Activated CD4-positive, alpha-beta T cell treated with anti-CD3 and anti-CD28 coated beads, Interleukin-2, amount 10 ng/mL, durations not matched to agents 7 days and 5 days (primary cell): ENCODE measurements at regions not wholly inside any gene's neighbourhood (a gene's known extent, or its start where the extent isn't known, plus 50 kb on each side); places are given as distances from the start of the nearest gene placed in this dataset.

Experiments used
- CTCF ChIA-PET: fragments of 350-600 bp; sonication (Branson Sonifier 250); formaldehyde crosslinking; loops from one replicate; lab custom pipeline; 2021; ENCODE audit warnings: antibody characterized with exemption; lab: Charles Lee
- POLR2A ChIA-PET: fragments of 350-600 bp; sonication (Branson Sonifier 250); formaldehyde crosslinking; loops from one replicate; lab custom pipeline; 2021; ENCODE audit warnings: antibody characterized with exemption; lab: Charles Lee
- DNase-seq: peaks from one replicate; pipeline ENCODE4 v3.0.0-alpha.2; 2020
- H3K27ac Mint-ChIP-seq: one replicate; pipeline ENCODE4 v1.8.0; 2021; ENCODE audit warnings: mild to moderate bottlenecking, moderate library complexity, mixed read lengths
- H3K27me3 Mint-ChIP-seq: one replicate; pipeline ENCODE4 v1.8.0; 2021; ENCODE audit warnings: mixed read lengths
- H3K36me3 Mint-ChIP-seq: one replicate; pipeline ENCODE4 v1.8.0; 2021; ENCODE audit warnings: low read depth, mixed read lengths
- H3K4me1 Mint-ChIP-seq: one replicate; pipeline ENCODE4 v1.8.0; 2021; ENCODE audit warnings: mixed read lengths
- H3K4me3 Mint-ChIP-seq: one replicate; pipeline ENCODE4 v1.8.0; 2021; ENCODE audit warnings: mild to moderate bottlenecking, moderate library complexity, mixed read lengths
- H3K9me3 Mint-ChIP-seq: one replicate; pipeline ENCODE4 v1.8.0; 2021; ENCODE audit warnings: mixed read lengths

GRCh38 chr6:77979204-77979603, 326.4 kb downstream of the MEI4 start:
- no peak for DNase-seq
- H3K27me3 Mint-ChIP-seq, result no peaks in the 10 kb centered on the region
- H3K4me1 Mint-ChIP-seq, result no peaks in the 10 kb centered on the region
- CTCF ChIA-PET, result no interaction called here
- POLR2A ChIA-PET, result no interaction called here
- H3K4me3 Mint-ChIP-seq, result no peak overlapping the region
- no peak overlapping the region for H3K27ac Mint-ChIP-seq
- peaks cover 2% of the 10 kb centered on the region for H3K9me3 Mint-ChIP-seq
- no peaks in the 10 kb centered on the region for H3K36me3 Mint-ChIP-seq

- Mint-ChIP-seq H3K27me3 (no peaks in the 10 kb centered on the region), H3K27ac (no peak overlapping the region), H3K4me3 (no peak overlapping the region), H3K9me3 (peaks cover 17% of the 10 kb centered on the region), H3K4me1 (no peaks in the 10 kb centered on the region), H3K36me3 (no peaks in the 10 kb centered on the region)
- no peak for DNase-seq
- POLR2A ChIA-PET, result no interaction called here
- CTCF ChIA-PET, result no interaction called here
Measured at GRCh38 chr6:77986380-77987034, 333.7 kb downstream of the MEI4 start.

DNA sequence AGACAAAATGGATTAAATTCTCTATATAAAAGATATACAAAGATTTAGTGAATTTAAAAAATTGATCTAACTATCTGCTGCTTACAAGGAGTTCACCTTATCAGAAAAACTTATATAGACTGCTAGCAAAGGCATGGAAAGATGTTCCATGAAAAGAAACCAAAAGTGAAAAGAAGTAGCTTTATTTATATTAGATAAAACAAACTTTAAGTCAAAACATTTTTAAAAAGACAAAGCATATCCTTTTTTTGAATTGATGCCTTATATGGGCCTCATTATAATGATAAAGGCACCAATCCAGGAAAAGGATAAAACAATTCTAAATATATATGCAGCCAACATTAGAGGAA, 334.2 kb downstream of the MEI4 start:
- no peaks in the 10 kb centered on the region for H3K36me3 Mint-ChIP-seq
- CTCF ChIA-PET, result no interaction called here
- no peak for DNase-seq
- no peak overlapping the region for H3K27ac Mint-ChIP-seq
- H3K9me3 Mint-ChIP-seq, result peaks cover 19% of the 10 kb centered on the region
- H3K4me1 Mint-ChIP-seq, result no peaks in the 10 kb centered on the region
- POLR2A ChIA-PET, result no interaction called here
- no peaks in the 10 kb centered on the region for H3K27me3 Mint-ChIP-seq
- H3K4me3 Mint-ChIP-seq, result no peak overlapping the region

GRCh38 chr6:78010130-78010529, 357.3 kb downstream of the MEI4 start:
- no peak overlapping the region for H3K4me3 Mint-ChIP-seq
- no peaks in the 10 kb centered on the region for H3K4me1 Mint-ChIP-seq
- no peaks in the 10 kb centered on the region for H3K36me3 Mint-ChIP-seq
- H3K27me3 Mint-ChIP-seq, result no peaks in the 10 kb centered on the region
- H3K27ac Mint-ChIP-seq, result no peak overlapping the region
- no peak for DNase-seq
- ChIA-PET CTCF (interaction anchor here (0.8 kb wide), 1 partner anchor 10 kb away, joined by 3 read pairs; no protein-coding TSS in a partner anchor), POLR2A (no interaction called here)
- H3K9me3 Mint-ChIP-seq, result no peaks in the 10 kb centered on the region

DNA sequence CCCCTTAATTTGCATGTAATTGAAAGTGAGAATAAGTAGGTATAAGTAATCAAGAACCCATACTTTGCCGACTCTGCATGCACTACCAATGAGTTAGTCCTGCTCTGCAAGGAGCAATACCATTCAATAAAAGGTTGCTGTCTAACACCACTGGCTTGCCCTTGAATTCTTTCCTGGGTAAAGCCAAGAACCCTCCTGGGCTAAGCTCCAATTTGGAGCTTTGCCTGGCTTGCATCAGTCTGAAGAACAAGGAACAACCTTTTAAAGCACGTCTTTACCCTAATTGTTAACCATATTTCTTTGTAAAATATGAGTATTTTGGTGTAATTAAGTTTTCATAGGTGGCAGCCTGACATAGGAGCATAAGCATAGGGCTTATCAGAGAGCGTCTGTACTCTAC, 367.7 kb downstream of the MEI4 start:
- H3K36me3 Mint-ChIP-seq, result no peaks in the 10 kb centered on the region
- CTCF ChIA-PET, result no interaction called here
- no peak overlapping the region for H3K4me3 Mint-ChIP-seq
- peaks cover 2% of the 10 kb centered on the region for H3K9me3 Mint-ChIP-seq
- H3K27ac Mint-ChIP-seq, result no peak overlapping the region
- DNase-seq, result no peak
- POLR2A ChIA-PET, result no interaction called here
- H3K4me1 Mint-ChIP-seq, result no peaks in the 10 kb centered on the region
- H3K27me3 Mint-ChIP-seq, result no peaks in the 10 kb centered on the region

- Mint-ChIP-seq H3K9me3 (no peaks in the 10 kb centered on the region), H3K4me1 (no peaks in the 10 kb centered on the region)
Measured at GRCh38 chr6:78025502-78025901, 372.7 kb downstream of the MEI4 start.

DNA sequence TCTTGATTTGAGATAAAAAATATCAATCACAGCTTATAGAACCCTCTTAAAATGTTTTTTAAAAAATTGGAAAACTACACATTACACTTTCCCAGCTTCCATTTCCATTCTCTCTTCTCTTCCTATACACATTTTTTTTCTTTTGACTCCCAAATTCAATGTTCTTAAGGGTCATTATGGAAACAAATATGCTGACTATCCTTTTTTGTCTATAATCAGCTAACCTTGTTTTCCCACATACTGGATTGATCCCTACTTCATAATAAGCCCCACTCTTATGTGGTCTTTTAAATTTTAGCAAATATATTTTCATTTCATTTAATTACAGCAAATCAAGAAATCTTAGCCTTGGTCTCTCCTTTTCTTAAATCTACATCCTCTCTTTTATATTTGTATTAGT, 378.4 kb downstream of the MEI4 start:
- CTCF ChIA-PET, result no interaction called here
- Mint-ChIP-seq H3K27me3 (no peaks in the 10 kb centered on the region), H3K36me3 (no peaks in the 10 kb centered on the region), H3K4me1 (no peaks in the 10 kb centered on the region), H3K27ac (no peak overlapping the region), H3K9me3 (peaks cover 2% of the 10 kb centered on the region), H3K4me3 (no peak overlapping the region)
- POLR2A ChIA-PET, result no interaction called here
- DNase-seq, result no peak

More at GRCh38 chr6:78025502-78025901, 372.7 kb downstream of the MEI4 start:
- Mint-ChIP-seq H3K36me3 (no peaks in the 10 kb centered on the region), H3K27me3 (no peaks in the 10 kb centered on the region), H3K27ac (no peak overlapping the region), H3K4me3 (no peak overlapping the region)
- ChIA-PET CTCF (no interaction called here), POLR2A (no interaction called here)
- no peak for DNase-seq

GRCh38 chr6:78059171-78059570, 406.3 kb downstream of the MEI4 start:
- H3K27me3 Mint-ChIP-seq, result no peaks in the 10 kb centered on the region
- DNase-seq, result no peak
- H3K27ac Mint-ChIP-seq, result no peak overlapping the region
- CTCF ChIA-PET, result no interaction called here
- peaks cover 12% of the 10 kb centered on the region for H3K9me3 Mint-ChIP-seq
- POLR2A ChIA-PET, result no interaction called here
- H3K4me3 Mint-ChIP-seq, result no peak overlapping the region
- H3K4me1 Mint-ChIP-seq, result no peaks in the 10 kb centered on the region
- no peaks in the 10 kb centered on the region for H3K36me3 Mint-ChIP-seq

GRCh38 chr6:78062993-78063392, 410.2 kb downstream of the MEI4 start:
- peaks cover 8% of the 10 kb centered on the region for H3K9me3 Mint-ChIP-seq
- no peak for DNase-seq
- no peaks in the 10 kb centered on the region for H3K36me3 Mint-ChIP-seq
- no peak overlapping the region for H3K27ac Mint-ChIP-seq
- H3K4me3 Mint-ChIP-seq, result no peak overlapping the region
- POLR2A ChIA-PET, result no interaction called here
- CTCF ChIA-PET, result no interaction called here
- H3K4me1 Mint-ChIP-seq, result no peaks in the 10 kb centered on the region
- H3K27me3 Mint-ChIP-seq, result no peaks in the 10 kb centered on the region

GRCh38 chr6:78076371-78076770, 423.5 kb downstream of the MEI4 start:
- CTCF ChIA-PET, result no interaction called here
- no peak overlapping the region for H3K4me3 Mint-ChIP-seq
- H3K9me3 Mint-ChIP-seq, result peaks cover 4% of the 10 kb centered on the region
- no peak for DNase-seq
- POLR2A ChIA-PET, result no interaction called here
- no peaks in the 10 kb centered on the region for H3K4me1 Mint-ChIP-seq
- H3K27me3 Mint-ChIP-seq, result no peaks in the 10 kb centered on the region
- no peaks in the 10 kb centered on the region for H3K36me3 Mint-ChIP-seq
- no peak overlapping the region for H3K27ac Mint-ChIP-seq

- ChIA-PET CTCF (interaction anchor here (0.6 kb wide), 1 partner anchor 651 kb away, joined by 4 read pairs; no protein-coding TSS in a partner anchor), POLR2A (no interaction called here)
- Mint-ChIP-seq H3K9me3 (peaks cover 6% of the 10 kb centered on the region), H3K27ac (no peak overlapping the region), H3K36me3 (no peaks in the 10 kb centered on the region), H3K4me3 (no peak overlapping the region), H3K4me1 (no peaks in the 10 kb centered on the region), H3K27me3 (no peaks in the 10 kb centered on the region)
- DNase-seq, result no peak
Measured at GRCh38 chr6:78089531-78089930, 436.7 kb downstream of the MEI4 start.

DNA sequence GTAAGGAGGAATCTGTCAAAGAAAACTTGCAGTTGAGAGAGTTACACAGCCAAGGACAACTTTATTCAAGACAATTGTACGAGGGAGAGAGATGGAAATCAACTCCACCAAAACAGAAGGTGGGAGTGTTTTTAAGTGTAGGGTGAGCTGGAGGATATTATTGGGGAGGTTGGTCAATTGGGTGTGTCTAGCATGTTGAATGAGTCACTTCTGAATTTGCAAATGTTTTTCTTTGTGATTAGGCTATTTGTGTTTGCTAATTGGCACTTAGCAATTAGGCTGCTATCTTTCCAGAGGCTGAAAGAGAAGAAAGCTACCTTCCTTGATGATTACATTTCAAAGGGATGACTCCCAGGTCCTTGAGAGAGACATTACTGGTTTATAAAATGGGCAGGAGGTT, 441.1 kb downstream of the MEI4 start:
- Mint-ChIP-seq H3K9me3 (peaks cover 4% of the 10 kb centered on the region), H3K27ac (no peak overlapping the region), H3K4me1 (no peaks in the 10 kb centered on the region), H3K27me3 (no peaks in the 10 kb centered on the region), H3K4me3 (no peak overlapping the region), H3K36me3 (no peaks in the 10 kb centered on the region)
- CTCF ChIA-PET, result interaction anchor here (0.6 kb wide), 1 partner anchor 624 kb away, joined by 3 read pairs; no protein-coding TSS in a partner anchor
- POLR2A ChIA-PET, result no interaction called here
- no peak for DNase-seq

- Mint-ChIP-seq H3K27me3 (no peaks in the 10 kb centered on the region), H3K4me1 (no peaks in the 10 kb centered on the region), H3K36me3 (no peaks in the 10 kb centered on the region), H3K9me3 (peaks cover 4% of the 10 kb centered on the region), H3K27ac (no peak overlapping the region), H3K4me3 (no peak overlapping the region)
- ChIA-PET CTCF (no interaction called here), POLR2A (no interaction called here)
- no peak for DNase-seq
Measured at GRCh38 chr6:78101387-78101786, 448.5 kb downstream of the MEI4 start.

DNA sequence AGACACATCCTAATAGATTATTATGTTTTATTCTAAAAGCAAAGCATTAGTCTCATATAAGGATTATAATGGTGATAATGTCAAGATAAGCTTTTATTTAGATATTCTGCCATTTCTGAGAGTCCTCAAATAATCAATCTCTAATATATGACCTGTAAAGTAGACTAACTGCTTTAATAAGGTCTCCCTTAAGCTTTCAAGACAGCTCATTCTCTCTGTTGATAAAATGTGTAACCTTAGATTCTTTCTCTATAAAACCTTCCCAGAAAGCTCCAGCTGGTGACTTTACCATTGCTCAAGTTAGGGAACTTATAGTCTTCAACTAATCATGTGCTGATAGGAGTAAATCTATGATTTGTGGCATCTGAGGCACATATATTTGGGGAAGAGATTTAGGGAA, 457.8 kb downstream of the MEI4 start:
- DNase-seq, result no peak
- Mint-ChIP-seq H3K27me3 (no peaks in the 10 kb centered on the region), H3K4me3 (no peak overlapping the region), H3K9me3 (peaks cover 5% of the 10 kb centered on the region), H3K4me1 (no peaks in the 10 kb centered on the region), H3K27ac (no peak overlapping the region), H3K36me3 (no peaks in the 10 kb centered on the region)
- POLR2A ChIA-PET, result no interaction called here
- CTCF ChIA-PET, result no interaction called here
